Choroid plexus epithelial cell (primary cell): ENCODE measurements at regions not wholly inside any gene's neighbourhood (a gene's known extent, or its start where the extent isn't known, plus 50 kb on each side); places are given as distances from the start of the nearest gene placed in this dataset.

Experiments
- DNase-seq: peaks from one replicate; pipeline ENCODE4 v3.0.0-alpha.2; 2010; ENCODE audit warnings: low read depth
- H3K4me3 ChIP-seq: 2 replicates; pipeline ENCODE4 v1.5.1; 2011; ENCODE audit warnings: low read depth, mild to moderate bottlenecking, control low read depth, low read length, moderate library complexity
- TF ChIP-seq, protein P1 (sequence below): conservative IDR thresholded peaks from 2 replicates; pipeline ENCODE4 v1.5.1; 2011; ENCODE audit warnings: low read depth, mild to moderate bottlenecking, control low read depth, inconsistent platforms, low read length, moderate library complexity

DNA sequence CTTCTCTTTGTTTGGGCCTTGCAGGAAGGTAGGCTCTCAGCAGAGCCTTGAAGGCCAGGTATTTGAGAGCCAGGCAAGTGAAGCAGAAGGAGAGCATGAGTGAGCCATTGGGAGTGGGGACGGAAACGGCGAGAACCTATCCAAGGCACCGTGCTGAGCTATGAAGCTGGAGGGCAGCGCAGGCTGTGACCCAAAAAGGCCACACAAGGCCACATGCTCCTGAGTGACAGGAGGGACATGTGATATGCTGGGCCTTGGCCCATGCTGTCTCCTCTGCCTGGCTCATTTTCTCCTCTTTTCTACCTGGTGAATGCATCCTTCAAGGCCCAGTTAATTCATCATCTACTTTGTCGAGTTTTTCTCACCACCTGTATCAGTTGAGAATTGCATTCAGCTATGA is 136.3 kb downstream of the PALM2AKAP2 start:
- DNase-seq: no peak
- TF ChIP-seq, protein P1, sequence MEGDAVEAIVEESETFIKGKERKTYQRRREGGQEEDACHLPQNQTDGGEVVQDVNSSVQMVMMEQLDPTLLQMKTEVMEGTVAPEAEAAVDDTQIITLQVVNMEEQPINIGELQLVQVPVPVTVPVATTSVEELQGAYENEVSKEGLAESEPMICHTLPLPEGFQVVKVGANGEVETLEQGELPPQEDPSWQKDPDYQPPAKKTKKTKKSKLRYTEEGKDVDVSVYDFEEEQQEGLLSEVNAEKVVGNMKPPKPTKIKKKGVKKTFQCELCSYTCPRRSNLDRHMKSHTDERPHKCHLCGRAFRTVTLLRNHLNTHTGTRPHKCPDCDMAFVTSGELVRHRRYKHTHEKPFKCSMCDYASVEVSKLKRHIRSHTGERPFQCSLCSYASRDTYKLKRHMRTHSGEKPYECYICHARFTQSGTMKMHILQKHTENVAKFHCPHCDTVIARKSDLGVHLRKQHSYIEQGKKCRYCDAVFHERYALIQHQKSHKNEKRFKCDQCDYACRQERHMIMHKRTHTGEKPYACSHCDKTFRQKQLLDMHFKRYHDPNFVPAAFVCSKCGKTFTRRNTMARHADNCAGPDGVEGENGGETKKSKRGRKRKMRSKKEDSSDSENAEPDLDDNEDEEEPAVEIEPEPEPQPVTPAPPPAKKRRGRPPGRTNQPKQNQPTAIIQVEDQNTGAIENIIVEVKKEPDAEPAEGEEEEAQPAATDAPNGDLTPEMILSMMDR: no peak
- H3K4me3 ChIP-seq: no peak overlapping the region

DNA sequence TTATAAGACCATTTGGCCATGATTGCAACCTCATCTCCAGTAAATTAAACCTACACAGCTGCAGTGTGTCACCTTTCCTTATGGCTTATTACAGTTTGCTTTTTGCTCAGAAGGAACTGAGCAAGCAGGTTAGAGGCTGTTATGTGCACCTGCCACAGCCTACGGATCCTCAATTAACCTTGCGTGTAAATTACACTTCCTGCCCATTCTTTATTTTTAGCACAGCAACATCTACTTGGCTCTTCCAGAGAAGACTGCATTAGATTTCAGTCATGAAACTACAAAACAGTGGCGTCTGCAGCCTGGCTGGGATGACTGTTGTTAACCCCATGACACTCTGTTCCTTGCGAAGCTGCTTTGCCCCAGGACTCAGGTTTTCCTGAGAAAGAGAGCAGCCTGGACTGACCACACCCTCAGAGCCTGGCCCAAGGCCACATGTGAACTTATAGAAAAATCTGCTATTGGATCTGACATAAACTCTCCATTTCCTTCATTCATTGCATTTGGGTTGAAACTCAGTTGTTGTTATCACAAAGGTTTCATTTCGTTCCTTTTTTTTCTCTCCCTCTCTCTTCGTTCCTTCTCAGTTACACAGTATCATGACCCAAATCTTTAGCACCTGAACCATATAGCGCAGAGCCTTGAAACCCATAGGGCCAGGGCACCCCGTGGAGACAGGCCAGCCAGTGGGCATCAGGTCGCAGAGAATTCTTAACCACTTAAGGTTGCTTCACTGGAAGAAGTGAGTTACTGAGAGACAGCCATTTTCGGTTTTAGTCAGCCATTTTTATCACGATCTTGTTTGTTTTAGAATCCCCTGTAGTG is 138.6 kb downstream of the PALM2AKAP2 start:
- TF ChIP-seq, protein P1: no peak
- peak; percentile 33 for DNase-seq
- no peak overlapping the region for H3K4me3 ChIP-seq

DNA sequence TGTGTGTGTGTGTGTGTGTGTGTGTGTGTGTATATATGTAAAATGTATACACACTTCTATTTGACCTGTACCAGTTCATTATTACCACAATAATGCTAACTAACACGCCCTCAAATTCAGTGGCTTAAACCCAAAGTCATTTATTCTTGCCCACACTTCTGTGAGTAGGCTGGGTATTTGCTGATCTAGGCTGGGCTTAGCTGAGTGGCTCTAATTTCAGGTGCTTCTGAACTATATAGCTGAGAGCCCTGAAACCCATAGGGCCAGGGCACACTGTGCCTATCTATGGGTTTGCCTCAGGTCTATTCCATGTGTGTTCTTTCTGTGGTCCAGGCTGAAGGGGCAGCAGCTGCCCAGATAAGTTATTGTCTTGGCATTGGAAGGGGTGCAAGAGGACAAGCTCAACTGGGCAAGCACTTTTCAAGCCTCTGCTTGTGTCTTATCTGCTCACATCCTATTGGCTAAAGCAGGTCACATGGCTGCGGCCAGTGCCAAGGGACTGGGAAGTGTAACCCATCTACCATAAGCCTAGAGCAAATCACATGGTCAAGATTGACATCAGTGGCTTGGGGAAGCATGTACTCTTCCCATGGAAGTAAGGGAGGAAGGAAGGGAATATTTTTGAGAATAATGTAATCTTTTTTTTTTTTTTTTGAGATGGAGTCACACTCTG is 139.9 kb downstream of the PALM2AKAP2 start:
- DNase-seq: no peak
- TF ChIP-seq, protein P1: no peak
- no peak overlapping the region for H3K4me3 ChIP-seq

DNA sequence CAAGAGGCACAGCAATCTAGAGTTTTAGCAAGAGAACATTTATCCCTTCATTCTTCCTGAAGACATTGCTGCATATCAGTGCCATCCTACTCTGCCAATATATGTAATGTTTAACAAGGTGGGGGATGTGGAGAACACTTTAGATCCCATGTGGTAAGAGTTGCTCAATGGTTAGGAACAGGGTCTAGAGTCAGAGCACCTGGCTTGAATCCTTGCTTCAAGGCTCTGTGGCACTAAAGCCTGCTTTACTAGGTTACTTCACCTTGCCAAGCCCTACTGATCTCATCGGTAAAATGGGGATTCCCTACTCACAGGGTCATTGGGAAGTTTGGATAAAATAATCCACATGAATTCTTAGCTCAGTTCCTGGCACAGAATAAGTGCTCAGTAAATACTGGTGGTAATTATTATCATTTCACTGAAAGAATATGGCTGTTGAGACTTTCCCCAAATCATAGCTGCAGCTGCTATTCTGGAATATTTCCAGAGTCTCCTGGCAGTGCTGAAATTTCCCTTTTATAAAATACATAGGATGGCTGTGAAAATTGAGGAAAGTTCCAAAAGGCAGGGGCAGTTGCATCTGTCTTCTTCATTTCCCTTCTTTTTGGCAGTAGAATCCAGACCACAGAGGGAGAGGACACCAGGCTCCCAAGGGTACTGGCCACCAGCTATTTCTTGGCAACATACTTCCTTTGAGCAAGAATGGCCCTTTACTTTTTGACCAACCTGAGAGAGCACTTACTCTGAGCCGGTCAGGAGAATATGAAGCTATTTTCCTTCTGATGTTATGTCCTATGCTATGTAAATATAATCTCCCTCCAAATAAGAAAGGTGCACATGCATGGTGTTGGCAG is 142.8 kb downstream of the PALM2AKAP2 start:
- DNase-seq: no peak
- TF ChIP-seq, protein P1: no peak
- H3K4me3 ChIP-seq: no peak overlapping the region

DNA sequence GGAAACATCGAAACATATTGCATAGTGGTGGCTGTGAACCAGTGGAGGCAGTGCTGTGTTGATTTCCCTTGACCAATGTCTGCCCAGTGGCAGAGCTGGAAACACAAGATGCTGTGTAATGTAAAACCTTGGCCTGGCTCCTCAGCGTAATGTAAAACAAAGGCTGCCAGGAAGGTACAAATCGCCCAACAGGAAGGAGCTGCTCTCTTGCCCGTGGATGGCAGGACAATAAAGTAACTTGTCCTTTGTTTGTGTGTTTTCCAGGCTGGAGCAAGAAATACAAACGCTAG is 143.4 kb downstream of the PALM2AKAP2 start:
- H3K4me3 ChIP-seq: no peak overlapping the region
- no peak for DNase-seq
- TF ChIP-seq, protein P1: no peak

DNA sequence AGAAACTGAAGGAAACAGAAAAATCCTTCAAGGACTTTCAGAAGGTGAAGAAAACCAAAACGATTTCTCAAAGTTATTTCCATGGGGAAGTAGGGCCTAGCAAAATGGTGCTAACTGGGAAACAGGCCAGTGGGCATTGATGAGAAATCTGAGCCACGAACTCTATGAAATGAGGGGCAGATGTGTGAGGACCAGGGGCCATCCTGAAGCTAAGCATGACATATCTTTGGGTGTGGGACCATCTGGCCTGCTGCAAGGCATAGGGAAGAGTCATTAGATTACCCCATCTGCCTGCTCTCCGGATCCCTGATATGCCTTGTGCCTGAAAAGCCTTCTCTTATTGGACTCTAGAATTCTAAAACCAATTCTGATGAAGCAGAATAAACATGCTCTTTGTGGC is 143.8 kb downstream of the PALM2AKAP2 start:
- no peak overlapping the region for H3K4me3 ChIP-seq
- TF ChIP-seq, protein P1: no peak
- DNase-seq: no peak
